Loucy (cell line): ENCODE measurements at regions not wholly inside any gene's neighbourhood (a gene's known extent, or its start where the extent isn't known, plus 50 kb on each side); places are given as distances from the start of the nearest gene placed in this dataset.

Experiments used
- H2AFZ ChIP-seq: fragments of 200-600 bp; sonication (generic); 2 replicates; pipeline ENCODE4 v1.6.0; 2016; ENCODE audit warnings: antibody characterized with exemption, mild to moderate bottlenecking, low read length, moderate library complexity
- H3F3A ChIP-seq: fragments of 200-600 bp; 2 replicates; pipeline ENCODE4 v1.6.0; 2016; ENCODE audit warnings: antibody characterized with exemption, low read depth, mild to moderate bottlenecking
- H3K27me3 ChIP-seq: fragments of 200-600 bp; sonication (generic); 2 replicates; pipeline ENCODE4 v1.6.1; 2014; ENCODE audit warnings: low read length, mild to moderate bottlenecking; ENCODE audit not compliant: insufficient read depth, poor library complexity, severe bottlenecking
- H3K36me3 ChIP-seq: fragments of 200-600 bp; sonication (generic); 2 replicates; pipeline ENCODE4 v1.6.1; 2016; ENCODE audit warnings: low read length; ENCODE audit not compliant: insufficient read depth
- H3K4me1 ChIP-seq: fragments of 200-600 bp; sonication (generic); 2 replicates; pipeline ENCODE4 v1.5.1; 2014; ENCODE audit warnings: low read length, mild to moderate bottlenecking; ENCODE audit not compliant: insufficient read depth, poor library complexity, severe bottlenecking
- H3K4me2 ChIP-seq: fragments of 200-600 bp; sonication (generic); 2 replicates; pipeline ENCODE4 v1.6.0; 2014; ENCODE audit warnings: antibody characterized with exemption, low read length, low read depth, mild to moderate bottlenecking; ENCODE audit not compliant: poor library complexity, severe bottlenecking
- H3K4me3 ChIP-seq: fragments of 200-600 bp; sonication (generic); 2 replicates; pipeline ENCODE4 v1.5.1; 2014; ENCODE audit warnings: low read length, mild to moderate bottlenecking, mixed read lengths; ENCODE audit not compliant: poor library complexity, severe bottlenecking
- H3K79me2 ChIP-seq: fragments of 200-600 bp; sonication (generic); 2 replicates; pipeline ENCODE4 v1.6.1; 2014; ENCODE audit warnings: low read length; ENCODE audit not compliant: insufficient read depth
- H3K9ac ChIP-seq: fragments of 200-600 bp; sonication (generic); 2 replicates; pipeline ENCODE4 v1.6.0; 2014; ENCODE audit warnings: mild to moderate bottlenecking, low read depth, low read length, moderate library complexity; ENCODE audit not compliant: poor library complexity, severe bottlenecking
- H3K9me2 ChIP-seq: fragments of 200-600 bp; sonication (generic); replicated peaks from 2 replicates; pipeline ENCODE4 v1.6.1; 2016; ENCODE audit warnings: low read depth, low read length, mixed read lengths
- H3K9me3 ChIP-seq: fragments of 200-600 bp; sonication (generic); 2 replicates; pipeline ENCODE4 v1.6.1; 2014; ENCODE audit warnings: mild to moderate bottlenecking, antibody characterized with exemption, low read length, low read depth; ENCODE audit not compliant: insufficient read depth
- H4K20me1 ChIP-seq: fragments of 200-600 bp; sonication (generic); 2 replicates; pipeline ENCODE4 v1.6.0; 2014; ENCODE audit warnings: antibody characterized with exemption, low read length, mild to moderate bottlenecking; ENCODE audit not compliant: insufficient read depth, poor library complexity, severe bottlenecking
- CTCF ChIP-seq: fragments of 200-600 bp; sonication (generic); conservative IDR thresholded peaks from 2 replicates; pipeline ENCODE4 v1.5.1; 2014; ENCODE audit warnings: mild to moderate bottlenecking, antibody characterized with exemption, low read length
- EZH2phosphoT487 ChIP-seq: fragments of 200-600 bp; IDR thresholded peaks from 2 replicates; pipeline ENCODE4 v1.6.1; 2018; ENCODE audit warnings: antibody characterized with exemption, mild to moderate bottlenecking, moderate library complexity, borderline replicate concordance

GRCh38 chr14:29109589-29109988, 343.0 kb downstream of the FOXG1 start:
- Histone ChIP-seq H3K9ac (no peak overlapping the region), H3F3A (no peaks in the 10 kb centered on the region), H3K9me3 (no peaks in the 10 kb centered on the region), H3K9me2 (no peaks in the 10 kb centered on the region), H3K4me2 (no peak overlapping the region), H3K4me1 (no peaks in the 10 kb centered on the region), H2AFZ (no peak overlapping the region), H3K27me3 (no peaks in the 10 kb centered on the region), H4K20me1 (no peaks in the 10 kb centered on the region), H3K79me2 (no peaks in the 10 kb centered on the region), H3K36me3 (no peaks in the 10 kb centered on the region), H3K4me3 (no peak overlapping the region)
- TF ChIP-seq CTCF (no peak), EZH2phosphoT487 (no peak)

- TF ChIP-seq CTCF (no peak), EZH2phosphoT487 (no peak)
- Histone ChIP-seq H3K79me2 (no peaks in the 10 kb centered on the region), H3K4me2 (no peak overlapping the region), H3K36me3 (no peaks in the 10 kb centered on the region), H3K9me3 (no peaks in the 10 kb centered on the region), H3K4me1 (no peaks in the 10 kb centered on the region), H3K4me3 (no peak overlapping the region), H3K9ac (no peak overlapping the region), H4K20me1 (no peaks in the 10 kb centered on the region), H3K9me2 (no peaks in the 10 kb centered on the region), H3K27me3 (no peaks in the 10 kb centered on the region), H3F3A (no peaks in the 10 kb centered on the region), H2AFZ (no peak overlapping the region)
These were observed 345.0 kb downstream of the FOXG1 start for GRCh38 chr14:29111554-29111953.

GRCh38 chr14:29123017-29123416, 356.4 kb downstream of the FOXG1 start:
- Histone ChIP-seq H4K20me1 (no peaks in the 10 kb centered on the region), H3K4me1 (no peaks in the 10 kb centered on the region), H3F3A (no peaks in the 10 kb centered on the region), H3K4me2 (no peak overlapping the region), H2AFZ (no peak overlapping the region), H3K9ac (no peak overlapping the region), H3K36me3 (no peaks in the 10 kb centered on the region), H3K9me2 (no peaks in the 10 kb centered on the region), H3K79me2 (no peaks in the 10 kb centered on the region), H3K9me3 (no peaks in the 10 kb centered on the region), H3K27me3 (no peaks in the 10 kb centered on the region), H3K4me3 (no peak overlapping the region)
- TF ChIP-seq EZH2phosphoT487 (no peak), CTCF (no peak)
